BLaER1 treated with 17β-estradiol and CSF1 and Interleukin-3, amounts not matched to agents 10 nM and 100 nM (cell line): ENCODE measurements at regions not wholly inside any gene's neighbourhood (a gene's known extent, or its start where the extent isn't known, plus 50 kb on each side); places are given as distances from the start of the nearest gene placed in this dataset.

Experiments used
- H3K27ac ChIP-seq, 11 experiments: shearing (Covaris generic); formaldehyde crosslinking; 2 replicates each; pipeline ENCODE4 v1.8.1; 2022
- H3K27me3 ChIP-seq, 11 experiments: shearing (Covaris generic); formaldehyde crosslinking; 2 replicates each; pipeline ENCODE4 v1.8.1; 2022
- H3K36me3 ChIP-seq, 11 experiments: shearing (Covaris generic); formaldehyde crosslinking; 2 replicates each; pipeline ENCODE4 v1.8.1; 2022
- H3K4me1 ChIP-seq, 10 experiments: shearing (Covaris generic); formaldehyde crosslinking; 2 replicates each; pipeline ENCODE4 v1.8.1; 2022
- H3K4me2 ChIP-seq, 11 experiments: shearing (Covaris generic); formaldehyde crosslinking; 2 replicates each; pipeline ENCODE4 v1.8.1; 2022
- H3K4me3 ChIP-seq, 10 experiments: shearing (Covaris generic); formaldehyde crosslinking; 2 replicates each; pipeline ENCODE4 v1.8.1; 2022
- H3K9ac ChIP-seq, 11 experiments: shearing (Covaris generic); formaldehyde crosslinking; 2 replicates each; pipeline ENCODE4 v1.8.1; 2022
- H3K9me3 ChIP-seq, 11 experiments: shearing (Covaris generic); formaldehyde crosslinking; replicated peaks in 1 of 11; 2 replicates each; pipeline ENCODE4 v1.8.1; 2022
- H4K20me1 ChIP-seq, 11 experiments: shearing (Covaris generic); formaldehyde crosslinking; 2 replicates each; pipeline ENCODE4 v1.8.1; 2022
- Cebpa-rat ChIP-seq, 11 experiments: shearing (Covaris generic); IDR thresholded peaks; 2 replicates each; pipeline ENCODE4 v1.8.1; 2022

- TF ChIP-seq Cebpa-rat (IDR thresholded peaks at IDR 0.05), result no peak
- Histone ChIP-seq H3K4me2 (peak overlapping the region; percentile 68 to 91 (median 83)), H4K20me1 (no peaks in the 10 kb centered on the region), H3K4me3 (peak overlapping the region in 9 of 10 experiments; percentile 3 to 40 (median 25); a peak in 11 of 20 replicates), H3K36me3 (no peaks in the 10 kb centered on the region), H3K27ac (peak overlapping the region in 7 of 11 experiments; percentile 5 to 50 (median 31); a peak in 11 of 22 replicates), H3K9ac (peak overlapping the region in 8 of 11 experiments; percentile 14 to 61 (median 24); a peak in 8 of 22 replicates), H3K9me3 (no peaks in the 10 kb centered on the region), H3K4me1 (peaks cover 14 to 31% (median 29%) of the 10 kb centered on the region in 10 experiments), H3K27me3 (no peaks in the 10 kb centered on the region; a peak in 1 of 22 replicates)
Measured at GRCh38 chr1:38213646-38214434, 167.2 kb upstream of the POU3F1 start.

- Histone ChIP-seq H3K9me3 (no peaks in the 10 kb centered on the region), H4K20me1 (no peaks in the 10 kb centered on the region), H3K9ac (no peak overlapping the region), H3K27ac (no peak overlapping the region), H3K36me3 (no peaks in the 10 kb centered on the region), H3K4me3 (no peak overlapping the region), H3K4me1 (peaks cover 13 to 34% (median 30%) of the 10 kb centered on the region in 10 experiments), H3K27me3 (no peaks in the 10 kb centered on the region; a peak in 1 of 22 replicates), H3K4me2 (no peak overlapping the region)
- TF ChIP-seq Cebpa-rat (IDR thresholded peaks at IDR 0.05), result no peak
Measured at GRCh38 chr1:38210895-38211177, 164.2 kb upstream of the POU3F1 start.

- Histone ChIP-seq H3K27ac (no peak overlapping the region), H4K20me1 (no peaks in the 10 kb centered on the region), H3K27me3 (no peaks in the 10 kb centered on the region; a peak in 1 of 22 replicates), H3K9me3 (no peaks in the 10 kb centered on the region), H3K36me3 (no peaks in the 10 kb centered on the region), H3K9ac (no peak overlapping the region), H3K4me2 (no peak overlapping the region), H3K4me1 (peaks cover 13 to 34% (median 30%) of the 10 kb centered on the region in 10 experiments), H3K4me3 (no peak overlapping the region)
- TF ChIP-seq Cebpa-rat (IDR thresholded peaks at IDR 0.05), result no peak
Measured at GRCh38 chr1:38210021-38210894, 163.7 kb upstream of the POU3F1 start.

- H3K27me3 ChIP-seq, result no peaks in the 10 kb centered on the region; a peak in 1 of 22 replicates
- H3K27ac ChIP-seq, result no peak overlapping the region
- TF ChIP-seq Cebpa-rat (IDR thresholded peaks at IDR 0.05), result no peak
- H3K4me1 ChIP-seq, result peaks cover 9 to 28% (median 23%) of the 10 kb centered on the region in 10 experiments
- H3K4me2 ChIP-seq, result peak overlapping the region in 8 of 11 experiments; percentile 12 to 54 (median 36); a peak in 14 of 22 replicates
- H3K36me3 ChIP-seq, result no peaks in the 10 kb centered on the region
- no peaks in the 10 kb centered on the region for H3K9me3 ChIP-seq
- H3K9ac ChIP-seq, result no peak overlapping the region
- no peak overlapping the region for H3K4me3 ChIP-seq
- no peaks in the 10 kb centered on the region for H4K20me1 ChIP-seq
Measured at GRCh38 chr1:38208716-38209632, 162.4 kb upstream of the POU3F1 start.

GRCh38 chr1:38207906-38208305 is 161.3 kb upstream of the POU3F1 start:
- Histone ChIP-seq H3K27me3 (no peaks in the 10 kb centered on the region), H3K9ac (no peak overlapping the region), H4K20me1 (no peaks in the 10 kb centered on the region), H3K36me3 (no peaks in the 10 kb centered on the region), H3K4me2 (no peak overlapping the region), H3K4me3 (no peak overlapping the region), H3K27ac (no peak overlapping the region), H3K9me3 (no peaks in the 10 kb centered on the region), H3K4me1 (peaks cover 0 to 18% (median 12%) of the 10 kb centered on the region in 10 experiments; a peak in 16 of 20 replicates)
- no peak for TF ChIP-seq Cebpa-rat (IDR thresholded peaks at IDR 0.05)

- H3K27me3 ChIP-seq, result no peaks in the 10 kb centered on the region
- no peak for TF ChIP-seq Cebpa-rat (IDR thresholded peaks at IDR 0.05)
- H3K9me3 ChIP-seq, result no peaks in the 10 kb centered on the region
- H3K27ac ChIP-seq, result no peak overlapping the region
- H3K36me3 ChIP-seq, result no peaks in the 10 kb centered on the region
- no peak overlapping the region for H3K4me2 ChIP-seq
- H3K9ac ChIP-seq, result no peak overlapping the region
- no peaks in the 10 kb centered on the region for H4K20me1 ChIP-seq
- H3K4me3 ChIP-seq, result no peak overlapping the region
- H3K4me1 ChIP-seq, result peaks cover 0 to 12% (median 9%) of the 10 kb centered on the region in 10 experiments; a peak in 8 of 20 replicates
Measured at GRCh38 chr1:38207275-38207674, 160.7 kb upstream of the POU3F1 start.

GRCh38 chr1:38204698-38205097 is 158.1 kb upstream of the POU3F1 start:
- no peak for TF ChIP-seq Cebpa-rat (IDR thresholded peaks at IDR 0.05)
- Histone ChIP-seq H4K20me1 (no peaks in the 10 kb centered on the region), H3K4me1 (peaks cover 0 to 12% (median 8%) of the 10 kb centered on the region in 10 experiments; a peak in 8 of 20 replicates), H3K36me3 (no peaks in the 10 kb centered on the region), H3K4me3 (no peak overlapping the region), H3K9me3 (peaks cover 0 to 17% (median 9%) of the 10 kb centered on the region in 11 experiments; a peak in 10 of 22 replicates), H3K4me2 (no peak overlapping the region), H3K27ac (no peak overlapping the region), H3K27me3 (no peaks in the 10 kb centered on the region), H3K9ac (no peak overlapping the region)

- H4K20me1 ChIP-seq, result no peaks in the 10 kb centered on the region
- TF ChIP-seq Cebpa-rat (IDR thresholded peaks at IDR 0.05), result no peak; a peak in 1 of 22 replicates
- peaks cover 0 to 21% (median 9%) of the 10 kb centered on the region in 11 experiments; a peak in 10 of 22 replicates for H3K9me3 ChIP-seq
- H3K4me3 ChIP-seq, result no peak overlapping the region
- H3K36me3 ChIP-seq, result no peaks in the 10 kb centered on the region
- H3K4me2 ChIP-seq, result no peak overlapping the region
- H3K27ac ChIP-seq, result no peak overlapping the region
- no peak overlapping the region for H3K9ac ChIP-seq
- 0 out of 20 replicates have a peak, but pooled peaks cover 0 to under 1% (median 0%) of the 10 kb centered on the region in 10 experiments for H3K4me1 ChIP-seq
- no peaks in the 10 kb centered on the region for H3K27me3 ChIP-seq
Measured at GRCh38 chr1:38203441-38203840, 156.8 kb upstream of the POU3F1 start.
